OCI-LY7 (cell line): ENCODE measurements at regions not wholly inside any gene's neighbourhood (a gene's known extent, or its start where the extent isn't known, plus 50 kb on each side); places are given as distances from the start of the nearest gene placed in this dataset.

Source experiments
- EZH2phosphoT487 ChIP-seq: fragments of 200-600 bp; sonication (generic); IDR thresholded peaks from 2 replicates; pipeline ENCODE4 v1.6.1; 2018; ENCODE audit warnings: low read depth, borderline replicate concordance, mild to moderate bottlenecking, mixed run types, antibody characterized with exemption, low read length, moderate library complexity, mixed read lengths
- TF ChIP-seq, protein P1 (sequence below): fragments of 200-600 bp; sonication (generic); conservative IDR thresholded peaks from 2 replicates; pipeline ENCODE4 v1.5.1; 2014; ENCODE audit warnings: mild to moderate bottlenecking, antibody characterized with exemption, low read length, moderate library complexity, mixed read lengths

GRCh38 chr17:79294459-79295071, 219.9 kb downstream of the ENGASE start:
- TF ChIP-seq, protein P1, sequence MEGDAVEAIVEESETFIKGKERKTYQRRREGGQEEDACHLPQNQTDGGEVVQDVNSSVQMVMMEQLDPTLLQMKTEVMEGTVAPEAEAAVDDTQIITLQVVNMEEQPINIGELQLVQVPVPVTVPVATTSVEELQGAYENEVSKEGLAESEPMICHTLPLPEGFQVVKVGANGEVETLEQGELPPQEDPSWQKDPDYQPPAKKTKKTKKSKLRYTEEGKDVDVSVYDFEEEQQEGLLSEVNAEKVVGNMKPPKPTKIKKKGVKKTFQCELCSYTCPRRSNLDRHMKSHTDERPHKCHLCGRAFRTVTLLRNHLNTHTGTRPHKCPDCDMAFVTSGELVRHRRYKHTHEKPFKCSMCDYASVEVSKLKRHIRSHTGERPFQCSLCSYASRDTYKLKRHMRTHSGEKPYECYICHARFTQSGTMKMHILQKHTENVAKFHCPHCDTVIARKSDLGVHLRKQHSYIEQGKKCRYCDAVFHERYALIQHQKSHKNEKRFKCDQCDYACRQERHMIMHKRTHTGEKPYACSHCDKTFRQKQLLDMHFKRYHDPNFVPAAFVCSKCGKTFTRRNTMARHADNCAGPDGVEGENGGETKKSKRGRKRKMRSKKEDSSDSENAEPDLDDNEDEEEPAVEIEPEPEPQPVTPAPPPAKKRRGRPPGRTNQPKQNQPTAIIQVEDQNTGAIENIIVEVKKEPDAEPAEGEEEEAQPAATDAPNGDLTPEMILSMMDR = no peak
- no peak for TF ChIP-seq EZH2phosphoT487
